GM12891 (cell line): ENCODE measurements at regions not wholly inside any gene's neighbourhood (a gene's known extent, or its start where the extent isn't known, plus 50 kb on each side); places are given as distances from the start of the nearest gene placed in this dataset.

Experiments
- PAX5 ChIP-seq: IDR thresholded peaks from 2 replicates; pipeline ENCODE4 v1.6.1; 2011; ENCODE audit warnings: low read length, moderate library complexity, mild to moderate bottlenecking; ENCODE audit not compliant: insufficient read depth, severe bottlenecking
- POLR2A ChIP-seq: IDR thresholded peaks from 2 replicates; pipeline ENCODE4 v1.6.1; 2011; ENCODE audit warnings: low read depth, low read length, control low read depth
- POLR2AphosphoS5 ChIP-seq: IDR thresholded peaks from 2 replicates; pipeline ENCODE4 v1.6.1; 2011; ENCODE audit warnings: low read depth, low read length, control low read depth
- POU2F2 ChIP-seq: IDR thresholded peaks from 2 replicates; pipeline ENCODE4 v1.6.1; 2011; ENCODE audit warnings: low read depth, mild to moderate bottlenecking, control low read depth, low read length, moderate library complexity
- SPI1 ChIP-seq: IDR thresholded peaks from 2 replicates; pipeline ENCODE4 v1.6.1; 2011; ENCODE audit warnings: low read depth, low read length, control low read depth
- TAF1 ChIP-seq: IDR thresholded peaks from 2 replicates; pipeline ENCODE4 v1.6.1; 2011; ENCODE audit warnings: low read depth, low read length, control low read depth

- TF ChIP-seq POLR2A (no peak), POLR2AphosphoS5 (no peak), TAF1 (no peak), SPI1 (no peak), POU2F2 (no peak), PAX5 (no peak)
These were observed 66.8 kb upstream of the SPRED2 start for GRCh38 chr2:65499216-65499615.
